ENCODE measurements at regions not wholly inside any gene's neighbourhood (a gene's known extent, or its start where the extent isn't known, plus 50 kb on each side); places are given as distances from the start of the nearest gene placed in this dataset.

- no peak overlapping the region for H3K18ac ChIP-seq (ENCODE audit: insufficient read length, low read depth, low read length)
- H3K23me2 ChIP-seq (ENCODE audit: insufficient read length, low read depth, low read length, poor library complexity, severe bottlenecking), result no peaks in the 10 kb centered on the region
- DNase-seq, result no peak
- Mint-ChIP-seq H3K4me3 (no peak overlapping the region), H3K4me1 (peaks cover 6 to 7% of the 10 kb centered on the region in 2 experiments), H3K27me3 (ENCODE audit: low read depth) (no peaks in the 10 kb centered on the region), H3K27ac (no peak overlapping the region), H3K9me3 (peaks cover 5 to 8% of the 10 kb centered on the region in 2 experiments; a peak in 3 of 5 replicates), H3K36me3 (ENCODE audit: insufficient read depth in 1 of 3, low read depth in 3 of 3) (peaks cover 0 to 12% (median 0%) of the 10 kb centered on the region in 3 experiments; a peak in 2 of 7 replicates)
- H3K9ac ChIP-seq (ENCODE audit: extremely low read depth, insufficient read length, low read length), result no peak overlapping the region
- no CpG with 5 or more reads among the region's 1 CpG for WGBS (ENCODE audit: extremely low coverage, insufficient read length, low lambda C conversion rate)
- no peak overlapping the region for H3T11ph ChIP-seq (ENCODE audit: low read length)
- no peaks in the 10 kb centered on the region for H4K20me1 ChIP-seq (ENCODE audit: control insufficient read depth, insufficient read depth, insufficient read length)
- no peak overlapping the region for H3K23ac ChIP-seq (ENCODE audit: insufficient read length, low read depth, low read length)
- H3K27me3 ChIP-seq (ENCODE audit: insufficient read depth, low read length), result no peaks in the 10 kb centered on the region
- no peak overlapping the region for H2BK5ac ChIP-seq (ENCODE audit: insufficient read length, low read length)
- no peak overlapping the region for H3K56ac ChIP-seq (ENCODE audit: insufficient read length, low read depth, low read length)
- TF ChIP-seq CTCF (conservative IDR thresholded peaks at IDR 0.05), result no peak
- no peak overlapping the region for H3K14ac ChIP-seq (ENCODE audit: insufficient read depth, low read length)
- H2AFZ ChIP-seq (ENCODE audit: low read length), result no peak overlapping the region
- H4K5ac ChIP-seq (ENCODE audit: insufficient read length, low read depth, low read length), result no peak overlapping the region
- H2AK5ac ChIP-seq (ENCODE audit: insufficient read length, low read length), result no peak overlapping the region
- no peaks in the 10 kb centered on the region for H3K79me2 ChIP-seq (ENCODE audit: insufficient read depth, low read length)
- H3K4ac ChIP-seq (ENCODE audit: low read depth, low read length), result no peak overlapping the region
- H3K9me3 ChIP-seq (ENCODE audit: control insufficient read depth, low read depth, low read length), result no peaks in the 10 kb centered on the region
- no peak overlapping the region for H2BK20ac ChIP-seq (ENCODE audit: low read depth, low read length, poor library complexity, severe bottlenecking)
- no peak overlapping the region for H4K91ac ChIP-seq (ENCODE audit: insufficient read length, low read depth, low read length)
- no peak overlapping the region for H4K8ac ChIP-seq (replicated peaks; ENCODE audit: insufficient read length, low read depth, low read length)
- H3K4me2 ChIP-seq (ENCODE audit: insufficient read depth, insufficient read length, low read length), result no peak overlapping the region
- H3K79me1 ChIP-seq (ENCODE audit: insufficient read depth, low read depth, low read length, poor library complexity, severe bottlenecking), result no peaks in the 10 kb centered on the region
- no peak overlapping the region for H2BK15ac ChIP-seq (ENCODE audit: low read depth, low read length)
- H3K4me1 ChIP-seq (ENCODE audit: insufficient read depth, low read length), result no peaks in the 10 kb centered on the region
- H2BK12ac ChIP-seq (ENCODE audit: insufficient read length, low read depth, low read length), result no peak overlapping the region
- no peak overlapping the region for H3K27ac ChIP-seq (ENCODE audit: insufficient read length, low read depth, low read length)
- H2BK120ac ChIP-seq (ENCODE audit: low read depth, low read length, poor library complexity, severe bottlenecking), result no peak overlapping the region
Measured at GRCh38 chr19:28155265-28155664, 1057.7 kb downstream of the UQCRFS1 start.
